HCT116 (cell line): ENCODE measurements at regions not wholly inside any gene's neighbourhood (a gene's known extent, or its start where the extent isn't known, plus 50 kb on each side); places are given as distances from the start of the nearest gene placed in this dataset.

Source experiments
- ATAC-seq: fragments of 200-7000 bp; cut with Tn5 transposase; 2 replicates; pipeline ENCODE4 v1.9.1; 2020; ENCODE audit warnings: mild to moderate bottlenecking, moderate library complexity
- BruUV-seq: library from RNA; stranded (reverse); fragments of 400-500 nt; replicated peaks from 2 replicates; lab custom pipeline; 2021; lab: Mats Ljungman, UMichigan
- CTCF ChIA-PET: fragments of 300-600 bp; sonication (Branson Sonifier 250); formaldehyde crosslinking; loops from one replicate; lab custom pipeline; 2021; ENCODE audit warnings: antibody characterized with exemption; lab: Charles Lee
- POLR2A ChIA-PET: fragments of 300-600, 350-600 bp; sonication (Branson Sonifier 250); formaldehyde crosslinking; loops from one replicate; lab custom pipeline; 2021; ENCODE audit warnings: antibody characterized with exemption; lab: Charles Lee
- RAD21 ChIA-PET, 2 experiments: fragments of 300-600 bp; sonication (Branson Sonifier 250); formaldehyde crosslinking; loops; one replicate each; lab custom pipeline; 2023; ENCODE audit warnings: low total read pairs in 2 of 2; ENCODE audit not compliant: uncharacterized antibody in 2 of 2, unreplicated experiment in 2 of 2, low non-redundant PET in 1 of 2; lab: Charles Lee
- DNase-seq: peaks from one replicate; pipeline ENCODE4 v3.0.0-alpha.2; 2010; ENCODE audit warnings: low read depth, low spot score
- H2AFZ ChIP-seq: fragments of 200-600 bp; shearing (Covaris generic), sonication (generic); 2 replicates; pipeline ENCODE4 v1.6.1; 2017; ENCODE audit warnings: low read depth, mixed run types, mixed read lengths, antibody characterized with exemption, low read length; ENCODE audit not compliant: poor library complexity, severe bottlenecking
- H3K27ac ChIP-seq: 2 replicates; pipeline ENCODE4 v1.5.1; 2012; ENCODE audit warnings: low read depth, low read length
- H3K27me3 ChIP-seq: fragments of 200-600 bp; sonication (generic); 2 replicates; pipeline ENCODE4 v1.6.1; 2016; ENCODE audit warnings: mixed run types, low read length, mixed read lengths; ENCODE audit not compliant: insufficient read depth
- H3K36me3 ChIP-seq, 2 experiments: fragments of 200-500 bp in 1 of 2; fragments of 200-600 bp in 1 of 2; sonication (Bioruptor generic) in 1 of 2; sonication (generic) in 1 of 2; 2 replicates each; pipeline versions ENCODE4 v1.5.1 to v1.6.1; 2014 to 2016; ENCODE audit warnings: low read length in 2 of 2, inconsistent platforms in 1 of 2, mixed read lengths in 1 of 2, mixed run types in 1 of 2; ENCODE audit not compliant: insufficient read depth in 2 of 2, control insufficient read depth in 1 of 2
- H3K4me1 ChIP-seq, 2 experiments: fragments of 200-600 bp in 1 of 2; sonication (generic) in 1 of 2; 2 replicates each; pipeline versions ENCODE4 v1.5.1 to v1.6.1; 2012 to 2017; ENCODE audit warnings: low read length in 2 of 2, inconsistent platforms in 1 of 2, mild to moderate bottlenecking in 1 of 2, mixed read lengths in 1 of 2, mixed run types in 1 of 2, moderate library complexity in 1 of 2; ENCODE audit not compliant: insufficient read depth in 2 of 2, control insufficient read depth in 1 of 2
- H3K4me2 ChIP-seq: fragments of 200-600 bp; sonication (generic); 2 replicates; pipeline ENCODE4 v1.6.1; 2017; ENCODE audit warnings: mixed run types, low read length, mixed read lengths
- H3K4me3 ChIP-seq, 2 experiments: fragments of 200-600 bp in 1 of 2; sonication (generic) in 1 of 2; replicated peaks in 1 of 2; 2 replicates each; pipeline ENCODE4 v1.5.1; 2011 to 2016; ENCODE audit warnings: low read length in 2 of 2, control low read depth in 1 of 2, low read depth in 1 of 2, mild to moderate bottlenecking in 1 of 2, mixed read lengths in 1 of 2, mixed run types in 1 of 2
- H3K79me2 ChIP-seq: fragments of 200-600 bp; sonication (generic); 2 replicates; pipeline ENCODE4 v1.6.1; 2017; ENCODE audit warnings: mild to moderate bottlenecking, mixed run types, low read length, moderate library complexity, mixed read lengths; ENCODE audit not compliant: insufficient read depth
- H3K9ac ChIP-seq: fragments of 200-600 bp; sonication (generic); 2 replicates; pipeline ENCODE4 v1.6.1; 2016; ENCODE audit warnings: low read length, mixed read lengths
- H3K9me2 ChIP-seq: fragments of 200-600 bp; sonication (generic), shearing (Covaris generic); 2 replicates; pipeline ENCODE4 v1.6.1; 2017; ENCODE audit warnings: mixed run types, mild to moderate bottlenecking, moderate library complexity; ENCODE audit not compliant: insufficient read depth
- H3K9me3 ChIP-seq, 2 experiments: fragments of 200-500 bp in 1 of 2; fragments of 200-600 bp in 1 of 2; sonication (Bioruptor generic) in 1 of 2; sonication (generic) in 1 of 2; 2 replicates each; pipeline ENCODE4 v1.6.1; 2014 to 2017; ENCODE audit warnings: low read length in 2 of 2, mixed read lengths in 2 of 2, inconsistent platforms in 1 of 2, low read depth in 1 of 2, mild to moderate bottlenecking in 1 of 2, mixed run types in 1 of 2, moderate library complexity in 1 of 2; ENCODE audit not compliant: control insufficient read depth in 1 of 2, insufficient read depth in 1 of 2
- H4K20me1 ChIP-seq: fragments of 200-600 bp; sonication (generic), shearing (Covaris generic); 2 replicates; pipeline ENCODE4 v1.6.1; 2017; ENCODE audit warnings: mixed run types, mild to moderate bottlenecking, moderate library complexity; ENCODE audit not compliant: insufficient read depth
- CEBPB ChIP-seq: IDR thresholded peaks from 2 replicates; pipeline ENCODE4 v1.6.1; 2012; ENCODE audit warnings: low read depth
- ELF1 ChIP-seq: IDR thresholded peaks from 2 replicates; pipeline ENCODE4 v1.6.1; 2012; ENCODE audit warnings: low read depth, borderline replicate concordance
- EZH2 ChIP-seq: fragments of 200-600 bp; sonication (generic); IDR thresholded peaks from 2 replicates; pipeline ENCODE4 v1.6.1; 2017; ENCODE audit warnings: antibody characterized with exemption, mixed run types
- FOSL1 ChIP-seq: IDR thresholded peaks from 2 replicates; pipeline ENCODE4 v1.6.1; 2012; ENCODE audit warnings: low read depth
- MAX ChIP-seq: IDR thresholded peaks from 2 replicates; pipeline ENCODE4 v1.6.1; 2012
- POLR2A ChIP-seq: IDR thresholded peaks from 2 replicates; pipeline ENCODE4 v1.7.0; 2011; ENCODE audit warnings: borderline replicate concordance; ENCODE audit not compliant: insufficient read depth, insufficient read length; ENCODE audit errors: extremely low read depth
- POLR2AphosphoS5 ChIP-seq: IDR thresholded peaks from 2 replicates; pipeline ENCODE4 v1.6.1; 2011; ENCODE audit warnings: mild to moderate bottlenecking, low read depth, low read length, moderate library complexity
- REST ChIP-seq: IDR thresholded peaks from 2 replicates; pipeline ENCODE4 v1.6.1; 2012; ENCODE audit warnings: low read depth
- SIN3A ChIP-seq: IDR thresholded peaks from 2 replicates; pipeline ENCODE4 v1.6.1; 2012; ENCODE audit warnings: low read depth
- SP1 ChIP-seq: IDR thresholded peaks from 2 replicates; pipeline ENCODE4 v1.6.1; 2012; ENCODE audit warnings: low read depth
- SRF ChIP-seq: IDR thresholded peaks from 2 replicates; pipeline ENCODE4 v1.6.1; 2012; ENCODE audit warnings: low read depth
- TCF7L2 ChIP-seq: IDR thresholded peaks from 2 replicates; pipeline ENCODE4 v1.7.0; 2011; ENCODE audit warnings: borderline replicate concordance, inconsistent platforms; ENCODE audit not compliant: insufficient read depth, insufficient read length; ENCODE audit errors: extremely low read depth
- YY1 ChIP-seq: IDR thresholded peaks from 2 replicates; pipeline ENCODE4 v1.6.1; 2011; ENCODE audit warnings: low read length, low read depth, moderate library complexity, mild to moderate bottlenecking; ENCODE audit not compliant: insufficient replicate concordance; ENCODE audit errors: extremely low read depth
- intact Hi-C: fragments of 100-400 bp; cut with micrococcal nuclease; formaldehyde crosslinking; loops from 2 replicates; pipeline ENCODE4 v1.10.0; 2022
- TF ChIP-seq, protein P1 (sequence below), 3 experiments: fragments of 200-600 bp in 1 of 3; sonication (generic) in 1 of 3; IDR thresholded peaks in 2 of 3; conservative IDR thresholded peaks in 1 of 3; 2 replicates each; pipeline ENCODE4 v1.5.1; 2012 to 2017; ENCODE audit warnings: low read depth in 2 of 3, low read length in 2 of 3, antibody characterized with exemption in 1 of 3, borderline replicate concordance in 1 of 3, control low read depth in 1 of 3, mild to moderate bottlenecking in 1 of 3, mixed read lengths in 1 of 3, mixed run types in 1 of 3, moderate library complexity in 1 of 3; ENCODE audit not compliant: insufficient read depth in 1 of 3

DNA sequence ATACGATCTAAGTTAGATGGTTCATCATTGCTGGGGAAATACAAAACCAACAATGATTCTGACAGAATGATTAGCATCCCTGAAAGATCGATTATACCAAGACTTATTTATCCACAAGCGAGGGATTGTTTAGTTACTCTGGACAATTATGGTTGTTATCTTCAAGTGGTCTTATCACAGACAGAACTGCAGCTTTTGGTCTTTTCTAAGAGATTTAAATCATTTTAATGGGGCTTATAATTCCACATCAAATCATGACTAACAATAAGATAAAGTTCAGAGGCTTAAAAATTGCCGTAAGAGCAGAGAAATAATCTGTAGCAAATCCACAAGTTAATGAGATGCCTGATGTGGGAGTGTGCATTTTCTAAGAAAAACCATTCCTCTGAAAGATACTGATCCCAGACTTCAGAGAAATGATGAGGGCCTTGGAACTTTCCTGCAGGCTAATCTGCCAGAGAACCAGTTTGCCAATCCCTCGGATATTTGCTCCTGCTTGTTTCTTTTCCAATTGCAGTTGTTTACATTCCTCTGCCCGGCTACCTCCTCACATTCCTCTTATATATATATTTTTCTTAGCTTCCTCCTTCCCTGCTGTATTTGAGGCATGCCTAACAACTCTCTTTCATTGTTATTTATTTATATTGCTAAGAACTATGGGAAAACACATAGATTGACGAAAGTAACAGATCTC, 134.8 kb downstream of the BACH1 start:
- CTCF ChIA-PET = no interaction called here
- no peak for TF ChIP-seq POLR2AphosphoS5
- TF ChIP-seq REST = no peak
- TF ChIP-seq SRF = no peak
- no peak for TF ChIP-seq FOSL1
- no peak for TF ChIP-seq ELF1
- no peak for TF ChIP-seq POLR2A
- TF ChIP-seq YY1 = no peak
- TF ChIP-seq, protein P1, sequence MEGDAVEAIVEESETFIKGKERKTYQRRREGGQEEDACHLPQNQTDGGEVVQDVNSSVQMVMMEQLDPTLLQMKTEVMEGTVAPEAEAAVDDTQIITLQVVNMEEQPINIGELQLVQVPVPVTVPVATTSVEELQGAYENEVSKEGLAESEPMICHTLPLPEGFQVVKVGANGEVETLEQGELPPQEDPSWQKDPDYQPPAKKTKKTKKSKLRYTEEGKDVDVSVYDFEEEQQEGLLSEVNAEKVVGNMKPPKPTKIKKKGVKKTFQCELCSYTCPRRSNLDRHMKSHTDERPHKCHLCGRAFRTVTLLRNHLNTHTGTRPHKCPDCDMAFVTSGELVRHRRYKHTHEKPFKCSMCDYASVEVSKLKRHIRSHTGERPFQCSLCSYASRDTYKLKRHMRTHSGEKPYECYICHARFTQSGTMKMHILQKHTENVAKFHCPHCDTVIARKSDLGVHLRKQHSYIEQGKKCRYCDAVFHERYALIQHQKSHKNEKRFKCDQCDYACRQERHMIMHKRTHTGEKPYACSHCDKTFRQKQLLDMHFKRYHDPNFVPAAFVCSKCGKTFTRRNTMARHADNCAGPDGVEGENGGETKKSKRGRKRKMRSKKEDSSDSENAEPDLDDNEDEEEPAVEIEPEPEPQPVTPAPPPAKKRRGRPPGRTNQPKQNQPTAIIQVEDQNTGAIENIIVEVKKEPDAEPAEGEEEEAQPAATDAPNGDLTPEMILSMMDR (IDR thresholded peaks at IDR 0.05 in 2 of 3, conservative IDR thresholded peaks at IDR 0.05 in 1 of 3; ENCODE audit: borderline replicate concordance in 1 of 3, insufficient read depth in 1 of 3, low read depth in 2 of 3, low read length in 2 of 3) = no peak
- no peak for TF ChIP-seq SP1
- TF ChIP-seq MAX = no peak
- no peak for TF ChIP-seq CEBPB
- no peak for TF ChIP-seq SIN3A
- no peak for TF ChIP-seq TCF7L2
- TF ChIP-seq EZH2 = no peak
- TF ChIP-seq, all 23 proteins: peak for 0
- ChIA-PET RAD21 (no interaction called here), POLR2A (no interaction called here)
- ATAC-seq (no peak), DNase-seq (no peak)
- Histone ChIP-seq H3K4me1 (no peaks in the 10 kb centered on the region), H4K20me1 (no peaks in the 10 kb centered on the region), H3K79me2 (no peaks in the 10 kb centered on the region), H3K27ac (no peak overlapping the region), H3K4me2 (no peak overlapping the region), H3K9ac (no peak overlapping the region), H3K9me3 (no peaks in the 10 kb centered on the region), H2AFZ (no peak overlapping the region), H3K36me3 (no peaks in the 10 kb centered on the region), H3K9me2 (no peaks in the 10 kb centered on the region), H3K4me3 (no peak overlapping the region), H3K27me3 (no peaks in the 10 kb centered on the region)
- intact Hi-C loops = no loop called here
- no TSS peak for BruUV-seq
